Neural progenitor cell (in vitro differentiated cells): ENCODE measurements at regions not wholly inside any gene's neighbourhood (a gene's known extent, or its start where the extent isn't known, plus 50 kb on each side); places are given as distances from the start of the nearest gene placed in this dataset.

ENCODE experiments used
- DNase-seq: peaks from one replicate; pipeline ENCODE4 v3.0.0-alpha.2; 2016; ENCODE audit warnings: low spot score
- H2AFZ ChIP-seq: fragments of 200-600 bp; sonication (generic); replicated peaks from 2 replicates; pipeline ENCODE4 v1.6.1; 2016; ENCODE audit warnings: antibody characterized with exemption
- H3F3A ChIP-seq: fragments of 200-600 bp; sonication (generic); 2 replicates; pipeline ENCODE4 v1.6.1; 2016; ENCODE audit warnings: antibody characterized with exemption, low read depth
- H3K27ac ChIP-seq: fragments of 200-600 bp; sonication (generic); 2 replicates; pipeline ENCODE4 v1.5.1; 2016; ENCODE audit warnings: mild to moderate bottlenecking
- H3K27me3 ChIP-seq: fragments of 200-600 bp; sonication (generic); 2 replicates; pipeline ENCODE4 v1.6.1; 2016; ENCODE audit warnings: mild to moderate bottlenecking, moderate library complexity
- H3K36me3 ChIP-seq: fragments of 200-600 bp; sonication (generic); 2 replicates; pipeline ENCODE4 v1.5.1; 2016
- H3K4me1 ChIP-seq: fragments of 200-600 bp; sonication (generic); 2 replicates; pipeline ENCODE4 v1.6.1; 2016; ENCODE audit warnings: mixed run types
- H3K4me2 ChIP-seq: fragments of 200-600 bp; sonication (generic); 2 replicates; pipeline ENCODE4 v1.6.1; 2016
- H3K4me3 ChIP-seq: fragments of 200-600 bp; sonication (generic); 2 replicates; pipeline ENCODE4 v1.5.1; 2016
- H3K79me2 ChIP-seq: fragments of 200-600 bp; sonication (generic); 2 replicates; pipeline ENCODE4 v1.6.1; 2016; ENCODE audit warnings: low read depth
- H3K9ac ChIP-seq: fragments of 200-600 bp; sonication (generic); 2 replicates; pipeline ENCODE4 v1.6.1; 2016
- H3K9me3 ChIP-seq: fragments of 200-600 bp; sonication (generic); 2 replicates; pipeline ENCODE4 v1.5.1; 2016; ENCODE audit warnings: low read depth
- H4K20me1 ChIP-seq: fragments of 200-600 bp; sonication (generic); 2 replicates; pipeline ENCODE4 v1.6.1; 2016; ENCODE audit warnings: low read depth
- H3K27ac Mint-ChIP-seq: 3 replicates; pipeline ENCODE4 v1.8.0; 2021; ENCODE audit warnings: mixed read lengths
- H3K27me3 Mint-ChIP-seq: 2 replicates; pipeline ENCODE4 v1.8.0; 2022; ENCODE audit warnings: low read depth, mild to moderate bottlenecking, inconsistent platforms, moderate library complexity, mixed read lengths; ENCODE audit not compliant: insufficient read depth
- H3K36me3 Mint-ChIP-seq: 3 replicates; pipeline ENCODE4 v1.8.0; 2021; ENCODE audit warnings: mixed read lengths
- H3K4me1 Mint-ChIP-seq: 3 replicates; pipeline ENCODE4 v1.8.0; 2021; ENCODE audit warnings: mixed read lengths
- H3K4me3 Mint-ChIP-seq: 3 replicates; pipeline ENCODE4 v1.8.0; 2021; ENCODE audit warnings: mild to moderate bottlenecking, moderate library complexity, mixed read lengths
- H3K9me3 Mint-ChIP-seq: 3 replicates; pipeline ENCODE4 v1.8.0; 2020; ENCODE audit warnings: mixed read lengths
- EZH2 ChIP-seq: fragments of 200-600 bp; sonication (generic); IDR thresholded peaks from 2 replicates; pipeline ENCODE4 v1.6.1; 2017; ENCODE audit warnings: antibody characterized with exemption, mild to moderate bottlenecking, moderate library complexity
- EZH2phosphoT487 ChIP-seq: fragments of 200-600 bp; sonication (generic); IDR thresholded peaks from 2 replicates; pipeline ENCODE4 v1.6.1; 2017; ENCODE audit warnings: antibody characterized with exemption
- TF ChIP-seq, protein P1 (sequence below): fragments of 200-600 bp; sonication (generic); IDR thresholded peaks from 2 replicates; pipeline ENCODE4 v1.5.1; 2017; ENCODE audit warnings: antibody characterized with exemption, mild to moderate bottlenecking

DNA sequence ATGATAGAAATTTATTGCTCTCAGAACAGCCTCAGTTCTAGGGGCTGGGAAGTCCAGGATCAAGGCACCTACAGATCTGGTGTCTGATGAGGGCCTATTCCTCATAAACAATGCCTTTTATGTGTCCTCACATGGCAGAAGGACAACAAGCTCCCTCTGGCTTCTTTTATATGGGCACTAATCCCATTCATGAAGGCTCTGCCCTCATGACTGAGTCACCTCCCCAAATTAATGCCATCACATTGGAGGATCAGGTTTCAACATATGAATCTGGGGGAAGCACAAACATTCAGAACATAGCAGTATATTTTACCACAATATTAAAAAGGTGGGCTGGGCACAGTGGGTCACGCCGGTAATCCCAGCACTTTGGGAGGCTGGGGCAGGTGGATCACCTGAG lies 58.5 kb upstream of the CCN6 start:
- Mint-ChIP-seq H3K9me3 (peaks cover 7% of the 10 kb centered on the region), H3K27me3 (peaks cover 4% of the 10 kb centered on the region), H3K27ac (no peak overlapping the region), H3K4me3 (no peak overlapping the region), H3K36me3 (peaks cover 2% of the 10 kb centered on the region), H3K4me1 (peaks cover 23% of the 10 kb centered on the region)
- no peaks in the 10 kb centered on the region for H4K20me1 ChIP-seq
- H3F3A ChIP-seq, result no peaks in the 10 kb centered on the region
- H3K9me3 ChIP-seq, result no peaks in the 10 kb centered on the region
- H3K4me1 ChIP-seq, result peaks cover 4% of the 10 kb centered on the region
- no peaks in the 10 kb centered on the region for H3K79me2 ChIP-seq
- no peaks in the 10 kb centered on the region for H3K36me3 ChIP-seq
- no peak overlapping the region for H3K4me2 ChIP-seq
- no peaks in the 10 kb centered on the region for H3K27me3 ChIP-seq
- H3K27ac ChIP-seq, result no peak overlapping the region
- TF ChIP-seq, protein P1, sequence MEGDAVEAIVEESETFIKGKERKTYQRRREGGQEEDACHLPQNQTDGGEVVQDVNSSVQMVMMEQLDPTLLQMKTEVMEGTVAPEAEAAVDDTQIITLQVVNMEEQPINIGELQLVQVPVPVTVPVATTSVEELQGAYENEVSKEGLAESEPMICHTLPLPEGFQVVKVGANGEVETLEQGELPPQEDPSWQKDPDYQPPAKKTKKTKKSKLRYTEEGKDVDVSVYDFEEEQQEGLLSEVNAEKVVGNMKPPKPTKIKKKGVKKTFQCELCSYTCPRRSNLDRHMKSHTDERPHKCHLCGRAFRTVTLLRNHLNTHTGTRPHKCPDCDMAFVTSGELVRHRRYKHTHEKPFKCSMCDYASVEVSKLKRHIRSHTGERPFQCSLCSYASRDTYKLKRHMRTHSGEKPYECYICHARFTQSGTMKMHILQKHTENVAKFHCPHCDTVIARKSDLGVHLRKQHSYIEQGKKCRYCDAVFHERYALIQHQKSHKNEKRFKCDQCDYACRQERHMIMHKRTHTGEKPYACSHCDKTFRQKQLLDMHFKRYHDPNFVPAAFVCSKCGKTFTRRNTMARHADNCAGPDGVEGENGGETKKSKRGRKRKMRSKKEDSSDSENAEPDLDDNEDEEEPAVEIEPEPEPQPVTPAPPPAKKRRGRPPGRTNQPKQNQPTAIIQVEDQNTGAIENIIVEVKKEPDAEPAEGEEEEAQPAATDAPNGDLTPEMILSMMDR, result no peak
- no peak for TF ChIP-seq EZH2
- DNase-seq, result no peak
- no peak overlapping the region for H2AFZ ChIP-seq
- no peak overlapping the region for H3K9ac ChIP-seq
- no peak overlapping the region for H3K4me3 ChIP-seq

DNA sequence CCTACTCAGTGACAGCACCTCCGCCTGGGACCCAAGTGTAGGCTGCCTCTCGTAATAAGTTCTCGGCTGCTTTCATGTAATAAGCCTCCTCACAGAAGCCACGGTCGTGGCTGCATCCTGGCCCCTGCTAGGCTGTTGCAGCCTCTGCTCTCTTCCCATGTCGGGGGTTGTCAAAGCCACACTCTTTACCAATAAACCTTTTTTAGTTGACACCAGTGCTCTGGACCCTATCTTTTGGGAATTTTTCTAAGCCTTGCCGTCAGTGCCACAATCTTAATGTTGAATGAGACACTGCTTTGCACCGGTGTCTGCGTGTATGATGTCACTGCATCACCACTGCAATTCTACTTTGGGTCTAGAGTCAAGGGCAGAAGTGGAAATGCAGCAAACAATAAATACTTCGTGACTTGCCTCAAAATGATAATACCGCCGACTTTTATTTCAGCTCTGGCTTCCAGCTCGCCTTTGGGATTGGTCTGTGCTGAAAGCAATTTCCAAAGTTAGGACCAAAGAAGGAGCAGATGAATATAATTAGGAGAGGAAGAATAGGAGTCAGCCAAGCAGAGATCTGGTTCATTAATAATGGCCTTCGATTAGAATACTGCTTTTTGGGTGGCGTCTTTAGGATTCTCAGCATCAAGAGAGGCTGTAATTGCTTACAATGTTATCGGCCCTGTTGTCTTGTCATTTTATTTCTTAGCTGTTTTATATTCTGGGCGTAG lies 57.6 kb upstream of the CCN6 start:
- TF ChIP-seq EZH2 (no peak), EZH2phosphoT487 (no peak)
- TF ChIP-seq, protein P1, result no peak
- Mint-ChIP-seq H3K27ac (peak overlapping the region; percentile 18), H3K4me1 (peaks cover 23% of the 10 kb centered on the region), H3K4me3 (peak overlapping the region; percentile 25), H3K27me3 (peaks cover 4% of the 10 kb centered on the region), H3K36me3 (peaks cover 2% of the 10 kb centered on the region), H3K9me3 (peaks cover 7% of the 10 kb centered on the region)
- H3K79me2 ChIP-seq, result no peaks in the 10 kb centered on the region
- no peaks in the 10 kb centered on the region for H3F3A ChIP-seq
- no peaks in the 10 kb centered on the region for H3K27me3 ChIP-seq
- H2AFZ ChIP-seq, result no peak overlapping the region
- no peaks in the 10 kb centered on the region for H4K20me1 ChIP-seq
- no peaks in the 10 kb centered on the region for H3K9me3 ChIP-seq
- no peak for DNase-seq
- no peak overlapping the region for H3K4me2 ChIP-seq
- H3K27ac ChIP-seq, result no peak overlapping the region
- H3K9ac ChIP-seq, result no peak overlapping the region
- no peak overlapping the region for H3K4me3 ChIP-seq
- H3K36me3 ChIP-seq, result no peaks in the 10 kb centered on the region
- peaks cover 4% of the 10 kb centered on the region for H3K4me1 ChIP-seq

DNA sequence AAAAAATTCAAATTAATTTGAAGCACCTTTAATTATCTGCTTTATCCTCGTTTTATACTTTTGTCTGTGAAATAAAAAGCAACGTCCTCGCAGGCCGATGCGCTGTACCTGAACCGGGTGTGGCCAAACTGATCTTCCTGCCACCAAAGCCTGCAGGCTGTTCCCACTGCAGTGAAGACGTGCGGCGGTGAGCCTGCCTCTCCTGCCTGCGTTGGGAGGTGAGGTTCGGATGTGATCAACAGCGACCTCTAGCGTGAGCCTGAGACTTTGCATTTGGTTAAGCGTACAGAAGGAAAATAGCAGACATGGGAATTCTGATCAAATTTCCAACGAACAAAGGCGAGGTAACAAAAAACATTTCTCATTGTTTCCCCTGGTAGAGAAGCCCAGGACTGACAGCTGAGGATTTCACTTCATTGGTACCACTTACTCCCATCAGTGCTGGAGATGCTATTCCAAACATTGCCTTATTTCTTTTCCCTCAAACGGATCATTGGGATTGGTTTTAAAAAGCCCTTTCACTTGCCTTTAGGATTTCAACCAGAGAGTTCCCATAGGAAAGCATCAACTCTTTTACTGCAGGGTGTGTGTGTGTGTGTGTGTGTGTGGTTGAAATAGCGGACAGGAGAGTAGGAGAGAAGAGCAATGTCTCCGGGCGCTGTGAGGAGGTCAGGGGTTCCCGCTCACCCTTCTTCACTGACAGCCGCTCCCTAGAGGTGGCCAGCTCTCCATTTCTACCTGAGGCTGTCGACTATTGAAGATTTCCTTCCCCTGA lies 56.6 kb upstream of the CCN6 start:
- Mint-ChIP-seq H3K9me3 (peaks cover 7% of the 10 kb centered on the region), H3K27ac (peak overlapping the region; percentile 17), H3K27me3 (peaks cover 4% of the 10 kb centered on the region), H3K36me3 (peaks cover 2% of the 10 kb centered on the region), H3K4me3 (peak overlapping the region; percentile 54), H3K4me1 (peaks cover 23% of the 10 kb centered on the region)
- Histone ChIP-seq H3K4me1 (peaks cover 4% of the 10 kb centered on the region), H3K27ac (no peak overlapping the region), H3K27me3 (no peaks in the 10 kb centered on the region), H3F3A (no peaks in the 10 kb centered on the region), H3K4me3 (no peak overlapping the region), H3K79me2 (no peaks in the 10 kb centered on the region), H3K9me3 (no peaks in the 10 kb centered on the region), H3K36me3 (no peaks in the 10 kb centered on the region), H2AFZ (peak overlapping the region; percentile 45), H3K9ac (no peak overlapping the region), H3K4me2 (peak overlapping the region; percentile 35), H4K20me1 (no peaks in the 10 kb centered on the region)
- DNase-seq, result peak; percentile 88
- no peak for TF ChIP-seq EZH2phosphoT487
- peak; percentile 27 for TF ChIP-seq EZH2
- TF ChIP-seq, protein P1, result peak; percentile 91
